ENCODE measurements at regions not wholly inside any gene's neighbourhood (a gene's known extent, or its start where the extent isn't known, plus 50 kb on each side); places are given as distances from the start of the nearest gene placed in this dataset.

DNA sequence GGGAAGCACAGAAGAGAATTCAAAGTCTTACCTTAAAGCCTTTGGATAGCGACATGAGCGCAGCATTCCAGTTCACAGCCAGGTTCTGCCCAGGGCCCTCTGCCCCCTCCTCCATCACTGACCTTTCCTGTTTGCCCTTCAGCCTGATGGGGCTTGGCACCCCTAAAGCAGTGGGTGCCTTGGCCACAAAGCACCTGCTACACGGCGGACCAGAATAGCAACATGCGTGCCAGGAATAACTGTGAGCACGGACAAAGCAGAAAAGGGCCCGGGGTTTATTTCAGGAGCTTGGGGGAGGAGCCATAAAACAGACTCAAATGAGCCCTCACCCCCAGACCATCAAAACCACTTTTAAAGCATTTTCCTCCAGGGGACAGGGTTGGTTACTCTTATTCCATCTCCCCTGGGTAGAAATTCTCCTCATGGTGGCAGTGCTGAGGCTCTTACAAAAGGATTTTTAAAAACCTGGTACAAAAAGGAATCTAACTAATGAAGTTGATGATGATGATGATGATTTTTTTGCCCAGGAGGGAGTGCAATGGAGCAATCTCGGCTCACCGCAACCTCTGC is 135.4 kb downstream of the KLF13 start:
- Histone ChIP-seq H2BK120ac (ENCODE audit: low read depth, low read length) (no peak overlapping the region), H3K79me1 (ENCODE audit: low read length) (no peaks in the 10 kb centered on the region), H2BK15ac (replicated peaks; ENCODE audit: low read depth) (no peak overlapping the region), H3K4me1 (ENCODE audit: control insufficient read depth, low read depth, low read length) (no peaks in the 10 kb centered on the region), H4K8ac (ENCODE audit: low read depth, low read length) (no peak overlapping the region), H3K36me3 (ENCODE audit: control insufficient read depth, insufficient read depth, low read length) (no peaks in the 10 kb centered on the region), H3K18ac (ENCODE audit: low read length) (no peak overlapping the region), H3K56ac (ENCODE audit: low read length) (no peak overlapping the region), H2AK5ac (ENCODE audit: low read length) (no peak overlapping the region), H3K9ac (ENCODE audit: low read length) (no peak overlapping the region), H2BK5ac (ENCODE audit: low read length) (no peak overlapping the region), H3K27ac (ENCODE audit: low read depth, low read length) (no peak overlapping the region), H4K5ac (ENCODE audit: low read length) (no peak overlapping the region), H3K27me3 (ENCODE audit: insufficient read depth, low read length, poor library complexity) (no peaks in the 10 kb centered on the region), H3K4ac (ENCODE audit: low read depth, low read length) (no peak overlapping the region), H3K79me2 (ENCODE audit: control insufficient read depth, insufficient read depth, low read length) (no peaks in the 10 kb centered on the region), H3K4me2 (ENCODE audit: low read length) (no peak overlapping the region), H3K4me3 (ENCODE audit: low read length) (no peak overlapping the region), H3K23ac (ENCODE audit: low read length) (no peak overlapping the region)
- no peak for DNase-seq
- WGBS (ENCODE audit: extremely low coverage, insufficient coverage, low lambda C conversion rate): no CpG with 5 or more reads among the region's 9 CpGs

DNA sequence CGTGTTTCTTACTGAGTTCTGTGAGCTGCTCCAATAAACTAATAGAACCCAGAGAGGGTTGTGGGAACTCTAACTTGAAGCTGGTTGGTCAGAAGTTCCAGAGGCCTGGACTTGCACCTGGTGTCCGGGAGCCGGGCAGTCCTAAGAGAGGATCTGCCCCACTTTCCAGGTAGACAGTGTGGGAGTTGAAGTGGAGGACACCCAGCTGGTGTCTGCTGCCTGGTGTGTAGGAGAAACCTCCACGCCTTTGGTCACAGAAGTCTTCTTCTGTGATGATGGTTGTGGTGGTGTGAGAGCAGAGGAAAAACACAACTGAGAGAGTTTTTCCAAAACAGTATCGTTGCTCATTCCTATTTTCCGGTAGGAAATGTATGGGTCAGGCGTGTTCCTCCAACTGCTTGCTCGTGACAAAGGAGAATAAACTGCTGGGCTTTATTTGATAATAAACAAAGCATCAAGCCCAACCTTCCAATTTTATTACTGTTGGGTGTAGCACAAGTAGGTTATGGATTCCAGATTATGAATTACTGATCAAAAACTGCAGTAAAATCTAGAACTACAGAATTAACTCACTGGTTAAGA is 137.0 kb downstream of the KLF13 start:
- Histone ChIP-seq H3K23ac (ENCODE audit: low read length) (no peak overlapping the region), H3K27ac (ENCODE audit: low read depth, low read length) (no peak overlapping the region), H2BK15ac (replicated peaks; ENCODE audit: low read depth) (no peak overlapping the region), H3K27me3 (ENCODE audit: insufficient read depth, low read length, poor library complexity) (no peaks in the 10 kb centered on the region), H3K56ac (ENCODE audit: low read length) (no peak overlapping the region), H2BK5ac (ENCODE audit: low read length) (no peak overlapping the region), H3K79me2 (ENCODE audit: control insufficient read depth, insufficient read depth, low read length) (no peaks in the 10 kb centered on the region), H3K4me1 (ENCODE audit: control insufficient read depth, low read depth, low read length) (no peaks in the 10 kb centered on the region), H3K9ac (ENCODE audit: low read length) (no peak overlapping the region), H3K79me1 (ENCODE audit: low read length) (no peaks in the 10 kb centered on the region), H2BK120ac (ENCODE audit: low read depth, low read length) (no peak overlapping the region), H4K5ac (ENCODE audit: low read length) (no peak overlapping the region), H3K18ac (ENCODE audit: low read length) (no peak overlapping the region), H3K4me3 (ENCODE audit: low read length) (no peak overlapping the region), H3K4me2 (ENCODE audit: low read length) (no peak overlapping the region), H4K8ac (ENCODE audit: low read depth, low read length) (no peak overlapping the region), H3K36me3 (ENCODE audit: control insufficient read depth, insufficient read depth, low read length) (no peaks in the 10 kb centered on the region), H3K4ac (ENCODE audit: low read depth, low read length) (no peak overlapping the region), H2AK5ac (ENCODE audit: low read length) (no peak overlapping the region)
- no CpG with 5 or more reads among the region's 8 CpGs for WGBS (ENCODE audit: extremely low coverage, insufficient coverage, low lambda C conversion rate)
- DNase-seq: no peak

- Histone ChIP-seq H3K36me3 (ENCODE audit: control insufficient read depth, insufficient read depth, low read length) (no peaks in the 10 kb centered on the region), H2AK5ac (ENCODE audit: low read length) (no peak overlapping the region), H3K27ac (ENCODE audit: low read depth, low read length) (no peak overlapping the region), H2BK5ac (ENCODE audit: low read length) (no peak overlapping the region), H3K79me1 (ENCODE audit: low read length) (no peaks in the 10 kb centered on the region), H3K79me2 (ENCODE audit: control insufficient read depth, insufficient read depth, low read length) (no peaks in the 10 kb centered on the region), H3K18ac (ENCODE audit: low read length) (no peak overlapping the region), H3K4me3 (ENCODE audit: low read length) (no peak overlapping the region), H3K4ac (ENCODE audit: low read depth, low read length) (no peak overlapping the region), H3K4me1 (ENCODE audit: control insufficient read depth, low read depth, low read length) (no peaks in the 10 kb centered on the region), H2BK120ac (ENCODE audit: low read depth, low read length) (no peak overlapping the region), H3K23ac (ENCODE audit: low read length) (no peak overlapping the region), H4K5ac (ENCODE audit: low read length) (no peak overlapping the region), H3K9ac (ENCODE audit: low read length) (no peak overlapping the region), H3K4me2 (ENCODE audit: low read length) (no peak overlapping the region), H4K8ac (ENCODE audit: low read depth, low read length) (no peak overlapping the region), H2BK15ac (replicated peaks; ENCODE audit: low read depth) (no peak overlapping the region), H3K56ac (ENCODE audit: low read length) (no peak overlapping the region), H3K27me3 (ENCODE audit: insufficient read depth, low read length, poor library complexity) (no peaks in the 10 kb centered on the region)
- WGBS (ENCODE audit: extremely low coverage, insufficient coverage, low lambda C conversion rate): no CpG with 5 or more reads among the region's 13 CpGs
- no peak for DNase-seq
These were observed 137.8 kb downstream of the KLF13 start for GRCh38 chr15:31464216-31465082.

DNA sequence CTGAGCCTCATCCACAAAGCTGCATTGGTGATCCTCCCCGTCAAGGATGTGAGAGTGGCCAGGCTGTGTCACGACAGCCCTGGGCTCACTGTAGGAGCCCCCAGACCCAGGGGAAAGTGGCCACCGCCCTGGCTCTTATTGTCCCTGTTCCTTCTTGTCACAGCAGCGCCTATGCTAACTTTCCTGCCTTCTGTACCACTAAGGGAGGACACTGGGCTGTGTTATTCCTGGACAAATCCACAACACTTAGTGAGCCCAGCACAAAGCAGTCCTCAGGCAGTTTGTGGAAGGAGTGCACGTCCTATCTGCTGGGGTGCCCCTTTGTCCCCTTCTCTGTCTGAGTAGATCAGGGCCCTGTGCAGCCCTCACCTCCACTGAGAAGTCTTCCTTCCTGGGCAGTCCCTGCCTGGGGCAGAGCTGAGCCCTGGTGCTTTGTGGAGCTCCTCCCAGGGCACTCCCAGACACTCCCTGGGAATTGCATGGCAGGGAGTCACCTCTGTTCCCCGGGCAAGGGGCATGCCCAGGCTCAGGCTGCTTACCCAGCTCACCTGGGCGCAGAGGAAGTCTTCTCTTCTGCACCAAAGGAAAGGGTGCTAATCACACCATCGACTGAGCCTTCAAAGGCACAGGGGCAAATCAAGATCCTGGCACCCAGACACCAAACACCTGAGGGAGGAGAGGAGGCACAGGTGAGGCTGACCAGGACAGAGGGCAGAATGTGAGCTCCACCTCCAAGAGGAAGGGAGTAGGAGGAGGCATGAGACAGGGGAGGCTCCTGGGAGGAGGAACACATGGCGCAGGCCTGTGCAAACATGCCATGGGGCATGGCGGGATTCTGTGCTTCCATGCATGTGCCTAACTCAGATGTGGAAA is 138.7 kb downstream of the KLF13 start:
- H2BK5ac ChIP-seq (ENCODE audit: low read length): no peak overlapping the region
- no peaks in the 10 kb centered on the region for H3K36me3 ChIP-seq (ENCODE audit: control insufficient read depth, insufficient read depth, low read length)
- DNase-seq: no peak
- H4K5ac ChIP-seq (ENCODE audit: low read length): no peak overlapping the region
- H3K18ac ChIP-seq (ENCODE audit: low read length): no peak overlapping the region
- H3K27ac ChIP-seq (ENCODE audit: low read depth, low read length): no peak overlapping the region
- no peak overlapping the region for H2AK5ac ChIP-seq (ENCODE audit: low read length)
- no peaks in the 10 kb centered on the region for H3K27me3 ChIP-seq (ENCODE audit: insufficient read depth, low read length, poor library complexity)
- no peak overlapping the region for H3K4ac ChIP-seq (ENCODE audit: low read depth, low read length)
- no peak overlapping the region for H4K8ac ChIP-seq (ENCODE audit: low read depth, low read length)
- no peaks in the 10 kb centered on the region for H3K4me1 ChIP-seq (ENCODE audit: control insufficient read depth, low read depth, low read length)
- WGBS (ENCODE audit: extremely low coverage, insufficient coverage, low lambda C conversion rate): no CpG with 5 or more reads among the region's 10 CpGs
- no peak overlapping the region for H3K23ac ChIP-seq (ENCODE audit: low read length)
- no peak overlapping the region for H3K56ac ChIP-seq (ENCODE audit: low read length)
- no peaks in the 10 kb centered on the region for H3K79me2 ChIP-seq (ENCODE audit: control insufficient read depth, insufficient read depth, low read length)
- H2BK15ac ChIP-seq (replicated peaks; ENCODE audit: low read depth): no peak overlapping the region
- H3K4me3 ChIP-seq (ENCODE audit: low read length): no peak overlapping the region
- no peak overlapping the region for H3K9ac ChIP-seq (ENCODE audit: low read length)
- H2BK120ac ChIP-seq (ENCODE audit: low read depth, low read length): no peak overlapping the region
- H3K79me1 ChIP-seq (ENCODE audit: low read length): no peaks in the 10 kb centered on the region
- no peak overlapping the region for H3K4me2 ChIP-seq (ENCODE audit: low read length)

GRCh38 chr15:31467361-31467760 is 140.7 kb downstream of the KLF13 start:
- Histone ChIP-seq H2BK15ac (replicated peaks; ENCODE audit: low read depth) (no peak overlapping the region), H3K4ac (ENCODE audit: low read depth, low read length) (no peak overlapping the region), H4K5ac (ENCODE audit: low read length) (no peak overlapping the region), H3K27me3 (ENCODE audit: insufficient read depth, low read length, poor library complexity) (no peaks in the 10 kb centered on the region), H3K4me1 (ENCODE audit: control insufficient read depth, low read depth, low read length) (no peaks in the 10 kb centered on the region), H2AK5ac (ENCODE audit: low read length) (no peak overlapping the region), H3K23ac (ENCODE audit: low read length) (no peak overlapping the region), H3K27ac (ENCODE audit: low read depth, low read length) (no peak overlapping the region), H4K8ac (ENCODE audit: low read depth, low read length) (no peak overlapping the region), H3K79me1 (ENCODE audit: low read length) (no peaks in the 10 kb centered on the region), H3K18ac (ENCODE audit: low read length) (no peak overlapping the region), H3K4me2 (ENCODE audit: low read length) (no peak overlapping the region), H2BK120ac (ENCODE audit: low read depth, low read length) (no peak overlapping the region), H3K9ac (ENCODE audit: low read length) (no peak overlapping the region), H3K4me3 (ENCODE audit: low read length) (no peak overlapping the region), H2BK5ac (ENCODE audit: low read length) (no peak overlapping the region), H3K79me2 (ENCODE audit: control insufficient read depth, insufficient read depth, low read length) (no peaks in the 10 kb centered on the region), H3K56ac (ENCODE audit: low read length) (no peak overlapping the region), H3K36me3 (ENCODE audit: control insufficient read depth, insufficient read depth, low read length) (no peaks in the 10 kb centered on the region)
- WGBS (ENCODE audit: extremely low coverage, insufficient coverage, low lambda C conversion rate): no CpG with 5 or more reads among the region's 7 CpGs
- no peak for DNase-seq
